NCI-H2081 treated with DMSO at 0.1 percent for 48 hours (cell line): ENCODE measurements at regions not wholly inside any gene's neighbourhood (a gene's known extent, or its start where the extent isn't known, plus 50 kb on each side); places are given as distances from the start of the nearest gene placed in this dataset.

Experiments used
- DNase-seq: peaks from one replicate; lab custom pipeline; 2025; lab: John Stamatoyannopoulos, UW

DNA sequence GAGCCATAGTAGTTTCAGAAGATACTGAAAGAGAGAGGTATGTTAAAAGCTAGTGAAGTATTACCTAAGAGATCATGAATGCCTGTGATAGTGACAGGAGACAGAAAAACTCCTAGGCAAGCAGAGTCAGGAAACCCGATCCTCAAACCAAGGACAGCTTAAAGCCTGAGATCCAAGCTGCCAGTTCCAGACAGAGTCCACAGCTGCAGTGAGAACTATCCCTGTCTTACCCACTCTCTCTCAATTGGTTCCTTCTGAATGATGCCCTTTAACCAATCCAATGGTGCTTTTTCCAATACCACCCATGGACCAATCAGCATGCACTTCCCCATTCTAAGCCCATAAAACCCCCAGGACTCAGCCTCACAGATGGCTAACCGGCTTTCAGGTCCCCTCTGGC, 90.4 kb upstream of the PCDH10 start:
- no peak for DNase-seq

DNA sequence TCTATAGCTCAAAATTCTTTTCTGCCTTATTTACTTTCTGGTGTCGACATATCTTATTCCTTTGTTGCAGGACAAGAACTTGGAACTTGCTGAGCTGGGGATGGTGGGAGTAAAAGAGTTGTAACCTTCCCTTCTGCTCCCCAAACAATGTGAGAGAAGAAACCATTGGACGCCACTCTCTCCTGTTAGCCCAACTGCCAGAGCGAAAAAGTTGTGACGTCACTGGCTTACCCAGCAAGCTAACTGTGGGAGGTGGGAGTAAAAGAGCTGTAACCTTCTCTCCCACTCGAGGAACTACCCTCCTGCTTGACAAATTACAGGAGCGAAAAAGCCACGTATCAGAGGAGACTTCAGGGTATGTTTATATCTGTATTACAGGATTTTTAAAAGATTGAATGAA, 90.0 kb upstream of the PCDH10 start:
- DNase-seq, result no peak

DNA sequence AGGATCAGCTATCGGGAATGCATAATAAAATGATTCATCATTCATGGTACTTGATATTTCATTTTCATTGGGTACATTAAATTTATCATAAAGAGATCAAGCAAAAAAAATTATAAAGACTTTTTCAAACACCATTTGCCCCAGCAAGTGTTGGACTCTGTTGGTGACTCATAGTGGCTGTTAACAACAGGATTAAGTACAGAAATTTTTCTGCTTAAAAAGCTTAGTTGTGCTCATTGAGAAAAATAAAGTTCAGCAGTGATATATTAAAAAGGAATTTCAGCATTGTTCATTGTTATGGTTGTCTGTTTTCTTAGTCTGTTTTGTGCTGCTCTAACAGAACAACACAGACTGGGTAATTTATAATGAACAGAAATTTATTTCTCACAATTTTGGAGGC, 86.2 kb upstream of the PCDH10 start:
- DNase-seq, result no peak

DNA sequence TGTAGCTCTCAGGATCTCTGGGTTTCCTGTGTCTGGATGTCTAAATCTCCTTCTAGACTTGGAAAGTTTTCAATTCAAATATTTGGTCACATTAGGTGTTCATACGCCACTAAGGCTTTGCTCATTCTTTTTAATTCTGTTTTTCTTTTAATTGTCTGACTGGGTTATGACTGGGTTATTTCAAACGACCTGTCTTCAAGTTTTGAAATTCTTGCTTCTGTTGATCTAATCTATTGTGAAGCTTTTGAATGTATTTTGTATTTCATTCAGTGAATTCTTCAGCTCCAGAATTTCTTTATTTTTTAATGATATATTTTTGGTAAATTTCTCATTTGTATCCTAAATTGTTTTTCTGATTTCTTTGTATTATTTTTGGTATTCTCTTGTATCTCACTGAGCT, 81.0 kb upstream of the PCDH10 start:
- DNase-seq, result no peak

DNA sequence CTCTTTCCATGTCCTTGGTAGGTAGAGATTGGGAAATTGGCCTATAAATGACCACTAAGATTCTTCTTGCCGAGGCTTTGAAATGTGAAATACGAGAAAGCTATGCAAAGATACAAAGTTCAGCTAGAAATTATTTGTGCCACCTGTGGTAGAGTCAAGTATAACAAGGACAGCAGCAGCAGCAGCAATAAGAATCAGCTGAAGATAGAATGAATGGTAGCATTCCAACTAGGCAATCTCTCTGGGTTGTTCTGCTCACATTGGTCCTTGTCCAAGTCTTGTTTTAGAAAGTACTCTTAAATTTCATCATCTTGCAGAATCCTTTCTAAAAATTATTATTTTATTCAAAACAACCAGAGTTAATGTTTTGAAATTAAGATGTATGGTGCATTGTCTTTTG, 67.8 kb upstream of the PCDH10 start:
- no peak for DNase-seq

DNA sequence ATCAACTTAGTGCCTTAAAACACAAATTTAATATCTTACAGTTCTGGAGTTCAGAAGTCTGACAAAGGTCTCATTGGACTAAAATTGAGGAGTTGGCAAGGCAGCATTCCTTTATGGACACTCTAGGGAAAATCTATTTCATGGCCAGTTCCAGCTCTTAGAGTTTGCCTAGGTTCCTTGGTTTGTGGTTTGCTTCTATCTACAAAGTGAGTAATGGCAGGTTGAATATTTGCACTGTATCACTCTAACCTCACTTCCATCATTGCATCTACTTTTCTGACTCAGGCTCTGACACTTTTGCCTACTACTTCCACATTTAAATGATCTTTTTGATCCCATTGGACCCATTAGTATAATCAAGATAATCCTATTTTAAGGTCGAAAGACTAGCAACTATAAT, 64.7 kb upstream of the PCDH10 start:
- no peak for DNase-seq

DNA sequence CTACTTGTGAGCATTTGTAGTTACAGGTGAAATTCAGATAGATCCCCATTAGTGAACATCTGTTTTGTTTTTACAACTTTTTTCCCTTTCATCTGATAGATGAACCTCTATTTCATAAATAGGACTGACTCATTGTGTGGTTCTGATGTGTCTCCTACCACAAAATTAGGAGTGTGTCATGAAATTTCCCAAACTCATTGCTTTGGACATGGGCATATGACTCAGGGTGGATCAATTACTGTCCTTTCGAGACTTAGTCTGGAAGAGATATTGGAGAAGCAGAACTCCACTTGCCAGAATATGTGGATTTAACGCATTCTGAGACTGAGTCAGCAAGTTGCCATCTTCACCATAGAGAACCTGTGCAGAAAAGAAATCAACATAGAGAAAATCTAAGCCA, 53.5 kb upstream of the PCDH10 start:
- no peak for DNase-seq

DNA sequence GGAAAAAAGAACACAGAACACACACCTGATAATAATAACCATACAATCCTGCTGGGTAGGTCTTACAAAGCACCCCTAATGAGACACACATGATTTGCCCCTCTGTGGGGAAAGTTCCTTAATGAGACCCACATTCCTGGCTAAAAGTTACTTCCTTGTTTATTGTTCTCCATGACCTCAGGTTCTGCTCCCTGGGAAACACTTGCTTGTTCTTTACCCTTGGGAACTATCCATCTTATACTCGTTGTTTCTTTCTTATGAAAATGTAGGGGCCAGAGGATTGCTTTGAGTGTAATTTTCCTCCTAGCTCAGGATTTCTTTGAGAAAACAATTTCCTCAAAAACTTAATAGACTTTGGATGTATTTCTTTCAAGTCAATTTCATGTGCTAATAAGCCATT, 52.1 kb upstream of the PCDH10 start:
- no peak for DNase-seq
